Loucy (cell line): ENCODE measurements at regions not wholly inside any gene's neighbourhood (a gene's known extent, or its start where the extent isn't known, plus 50 kb on each side); places are given as distances from the start of the nearest gene placed in this dataset.

ENCODE experiments used
- EZH2phosphoT487 ChIP-seq: fragments of 200-600 bp; IDR thresholded peaks from 2 replicates; pipeline ENCODE4 v1.6.1; 2018; ENCODE audit warnings: antibody characterized with exemption, mild to moderate bottlenecking, moderate library complexity, borderline replicate concordance
- TF ChIP-seq, protein P1 (sequence below): fragments of 200-600 bp; sonication (generic); conservative IDR thresholded peaks from 2 replicates; pipeline ENCODE4 v1.5.1; 2014; ENCODE audit warnings: mild to moderate bottlenecking, antibody characterized with exemption, low read length

DNA sequence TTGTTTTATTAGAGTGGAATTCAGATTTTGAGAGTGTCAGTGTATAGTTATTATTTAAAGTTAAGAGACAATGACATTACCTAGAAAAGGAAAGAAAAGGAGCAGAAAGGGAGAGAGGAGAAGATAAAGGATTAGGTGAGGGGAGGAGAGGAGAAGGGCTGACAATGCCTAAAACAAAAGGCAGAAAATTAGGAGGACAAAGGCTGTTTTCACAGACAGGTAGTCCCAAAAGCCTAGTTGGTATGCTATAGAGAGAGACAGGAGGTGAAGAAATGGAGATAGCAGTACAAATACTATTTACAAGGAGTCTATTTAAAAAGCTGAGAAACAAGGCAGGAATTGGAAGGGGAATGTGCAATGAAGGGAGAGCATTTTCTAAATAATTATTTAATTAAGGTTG, 409.4 kb upstream of the ADGRB3 start:
- TF ChIP-seq, protein P1, sequence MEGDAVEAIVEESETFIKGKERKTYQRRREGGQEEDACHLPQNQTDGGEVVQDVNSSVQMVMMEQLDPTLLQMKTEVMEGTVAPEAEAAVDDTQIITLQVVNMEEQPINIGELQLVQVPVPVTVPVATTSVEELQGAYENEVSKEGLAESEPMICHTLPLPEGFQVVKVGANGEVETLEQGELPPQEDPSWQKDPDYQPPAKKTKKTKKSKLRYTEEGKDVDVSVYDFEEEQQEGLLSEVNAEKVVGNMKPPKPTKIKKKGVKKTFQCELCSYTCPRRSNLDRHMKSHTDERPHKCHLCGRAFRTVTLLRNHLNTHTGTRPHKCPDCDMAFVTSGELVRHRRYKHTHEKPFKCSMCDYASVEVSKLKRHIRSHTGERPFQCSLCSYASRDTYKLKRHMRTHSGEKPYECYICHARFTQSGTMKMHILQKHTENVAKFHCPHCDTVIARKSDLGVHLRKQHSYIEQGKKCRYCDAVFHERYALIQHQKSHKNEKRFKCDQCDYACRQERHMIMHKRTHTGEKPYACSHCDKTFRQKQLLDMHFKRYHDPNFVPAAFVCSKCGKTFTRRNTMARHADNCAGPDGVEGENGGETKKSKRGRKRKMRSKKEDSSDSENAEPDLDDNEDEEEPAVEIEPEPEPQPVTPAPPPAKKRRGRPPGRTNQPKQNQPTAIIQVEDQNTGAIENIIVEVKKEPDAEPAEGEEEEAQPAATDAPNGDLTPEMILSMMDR = no peak
- no peak for TF ChIP-seq EZH2phosphoT487
